Stimulated activated CD4-positive, alpha-beta T cell treated with anti-CD3 and anti-CD28 coated beads, Interleukin-4, amount 100 ng/mL, for 24 hours (primary cell): ENCODE measurements at regions not wholly inside any gene's neighbourhood (a gene's known extent, or its start where the extent isn't known, plus 50 kb on each side); places are given as distances from the start of the nearest gene placed in this dataset.

Experiments
- DNase-seq: peaks from one replicate; pipeline ENCODE4 v3.0.0-alpha.2; 2020

- no peak for DNase-seq
These were observed 165.8 kb downstream of the GASK1B start for GRCh38 chr4:158006990-158007389.

DNA sequence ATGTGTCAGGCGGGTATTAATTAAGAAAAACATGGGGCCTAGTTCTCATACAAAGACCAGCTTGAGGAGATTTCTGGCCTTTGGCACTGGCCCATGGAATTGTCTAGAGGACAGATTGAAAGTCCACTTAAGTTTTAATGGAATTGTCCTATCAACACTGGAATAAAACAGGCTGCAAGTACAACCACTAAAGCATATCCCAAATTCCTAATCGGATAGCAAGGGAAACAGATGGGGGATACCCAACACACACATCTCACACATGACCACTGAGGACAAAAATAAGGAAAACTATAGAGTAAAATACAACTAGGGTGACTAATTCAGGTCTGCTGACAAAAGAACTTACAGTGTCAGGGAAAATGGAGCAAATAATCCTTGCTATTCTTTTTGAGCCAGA lies 167.8 kb downstream of the GASK1B start:
- DNase-seq, result no peak

GRCh38 chr4:158004101-158004500 lies 168.7 kb downstream of the GASK1B start:
- no peak for DNase-seq

DNA sequence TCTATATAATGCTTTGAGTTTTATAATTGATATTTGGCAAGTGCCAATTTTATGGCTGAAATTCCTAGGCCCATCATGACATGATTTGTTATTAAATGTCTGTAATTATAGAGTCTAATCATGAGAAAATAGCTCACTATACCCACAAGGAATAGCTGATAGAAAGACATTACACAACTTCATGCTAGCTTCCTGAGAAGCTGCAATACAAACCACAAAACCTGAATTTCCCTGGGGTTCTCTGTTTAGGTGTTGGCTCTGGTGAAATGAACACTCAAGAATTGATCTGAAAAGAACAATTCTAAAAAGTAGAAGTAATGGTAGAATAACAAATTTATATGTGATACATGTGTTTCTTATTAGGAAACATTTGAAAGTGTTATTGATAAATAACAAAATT lies 169.6 kb downstream of the GASK1B start:
- no peak for DNase-seq

DNA sequence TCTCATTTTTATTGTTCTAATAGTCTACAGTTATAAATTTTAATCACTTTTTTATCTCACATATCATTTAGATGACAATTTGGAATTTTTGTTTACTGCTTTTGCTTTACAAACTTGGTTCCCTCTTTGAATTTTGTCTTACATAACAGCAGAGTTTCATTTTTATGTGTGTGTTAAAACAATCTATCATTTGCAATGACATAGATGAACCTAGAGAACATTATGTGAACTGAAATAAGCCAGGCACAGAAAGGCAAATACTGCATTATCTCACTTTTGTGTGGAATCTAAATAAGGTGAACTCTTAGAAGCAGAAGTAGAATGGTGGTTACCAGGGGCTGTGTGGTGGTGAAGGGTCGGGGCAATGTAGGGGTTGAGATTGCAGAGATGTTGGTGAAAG lies 170.7 kb downstream of the GASK1B start:
- no peak for DNase-seq

- no peak for DNase-seq
These were observed 171.1 kb downstream of the GASK1B start for GRCh38 chr4:158001756-158002155.

DNA sequence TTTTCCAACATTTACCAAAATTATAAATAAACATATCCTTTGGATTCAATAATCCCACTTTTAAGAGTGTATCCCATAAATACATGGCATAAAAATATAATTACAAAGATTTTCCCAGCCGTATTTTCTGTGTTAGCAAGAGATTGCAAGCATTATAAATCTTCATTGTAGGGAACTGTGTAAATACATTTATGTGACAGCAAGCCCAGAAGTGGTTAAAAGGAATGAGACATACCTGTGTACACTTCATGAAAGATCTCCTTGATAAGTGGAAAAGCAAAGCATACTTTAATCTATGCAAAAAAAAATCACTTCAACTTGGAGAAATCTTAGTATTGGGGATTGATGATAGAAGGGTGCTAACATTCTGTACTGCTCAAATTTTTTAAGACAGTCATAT lies 173.1 kb downstream of the GASK1B start:
- DNase-seq, result no peak

- DNase-seq, result no peak
These were observed 175.5 kb downstream of the GASK1B start for GRCh38 chr4:157997296-157997695.

GRCh38 chr4:157996061-157997028 lies 176.5 kb downstream of the GASK1B start:
- no peak for DNase-seq

DNA sequence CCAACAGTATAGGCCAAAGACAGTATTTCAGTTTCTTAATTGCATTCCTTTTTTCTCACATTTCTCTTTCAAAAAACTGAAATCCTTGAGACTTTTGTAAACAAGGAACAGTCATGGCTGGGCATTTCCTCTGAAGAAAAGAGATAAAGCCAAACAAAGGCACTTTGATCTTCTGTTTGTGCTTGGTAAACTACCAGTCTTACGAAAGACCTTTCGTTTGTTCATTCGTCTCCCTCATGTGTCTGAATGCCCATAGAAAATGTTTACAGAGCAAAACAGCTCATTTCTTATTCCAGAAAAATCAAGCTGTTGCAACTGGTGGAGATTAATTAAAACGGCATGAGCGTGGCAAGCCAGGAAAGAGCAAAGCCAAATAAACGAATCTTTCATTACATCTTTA lies 178.0 kb downstream of the GASK1B start:
- DNase-seq, result no peak

GRCh38 chr4:157992948-157993839 lies 179.6 kb downstream of the GASK1B start:
- no peak for DNase-seq

- peak; percentile 31 for DNase-seq
These were observed 180.7 kb downstream of the GASK1B start for GRCh38 chr4:157992038-157992705.

DNA sequence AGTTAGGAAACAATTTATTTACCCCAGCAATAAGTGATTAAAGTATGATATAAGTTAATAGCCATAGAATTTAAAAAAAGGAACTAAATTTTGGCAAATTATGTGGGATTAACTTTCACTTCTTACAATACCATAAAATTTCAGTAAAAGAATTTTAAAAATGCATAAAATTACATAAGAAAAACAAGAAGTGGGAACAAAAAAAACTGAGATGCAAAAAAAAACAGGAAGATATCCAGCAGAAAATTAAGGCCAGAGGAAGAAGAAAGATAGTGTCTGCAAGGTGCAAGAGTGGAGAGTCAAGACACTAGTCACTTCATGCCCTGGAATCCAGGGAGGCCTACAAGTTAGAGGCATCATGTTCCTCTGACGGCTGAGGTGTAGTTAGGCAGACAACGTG lies 184.2 kb downstream of the GASK1B start:
- no peak for DNase-seq

GRCh38 chr4:157984285-157984911 lies 188.4 kb downstream of the GASK1B start:
- no peak for DNase-seq

- DNase-seq, result no peak
These were observed 189.5 kb downstream of the GASK1B start for GRCh38 chr4:157983300-157983699.

GRCh38 chr4:157980158-157980557 lies 192.7 kb downstream of the GASK1B start:
- no peak for DNase-seq

GRCh38 chr4:157978680-157979361 lies 194.0 kb downstream of the GASK1B start:
- DNase-seq, result peak; percentile 12

GRCh38 chr4:157977086-157977485 lies 195.7 kb downstream of the GASK1B start:
- no peak for DNase-seq

- no peak for DNase-seq
These were observed 199.5 kb downstream of the GASK1B start for GRCh38 chr4:157973297-157973696.

GRCh38 chr4:157964463-157964862 lies 208.4 kb downstream of the GASK1B start:
- no peak for DNase-seq

GRCh38 chr4:157961229-157961990 lies 211.4 kb downstream of the GASK1B start:
- no peak for DNase-seq
